ENCODE measurements at regions not wholly inside any gene's neighbourhood (a gene's known extent, or its start where the extent isn't known, plus 50 kb on each side); places are given as distances from the start of the nearest gene placed in this dataset.

DNA sequence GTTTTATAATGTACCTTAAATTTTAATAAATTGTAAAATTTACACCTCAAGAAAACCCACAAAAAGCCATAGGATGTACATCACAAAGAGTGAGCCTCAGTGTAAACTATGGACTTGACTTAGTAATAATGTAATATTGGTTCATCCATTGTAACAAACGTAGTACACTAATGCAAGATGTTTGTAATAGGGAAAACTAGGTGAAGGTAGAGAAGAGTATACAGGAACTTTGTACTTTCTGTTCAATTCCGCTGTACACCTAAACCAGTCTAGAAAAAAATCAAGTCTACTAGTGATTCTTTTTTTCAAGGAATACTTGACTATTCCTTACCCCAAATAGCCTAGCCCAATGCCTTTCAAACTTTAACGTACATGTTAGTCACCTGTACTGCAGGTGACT, 222.3 kb upstream of the FGGY start:
- no peak for TF ChIP-seq POLR2AphosphoS5 (IDR thresholded peaks at IDR 0.05; ENCODE audit: low read depth, low read length)
- TF ChIP-seq, protein P1, sequence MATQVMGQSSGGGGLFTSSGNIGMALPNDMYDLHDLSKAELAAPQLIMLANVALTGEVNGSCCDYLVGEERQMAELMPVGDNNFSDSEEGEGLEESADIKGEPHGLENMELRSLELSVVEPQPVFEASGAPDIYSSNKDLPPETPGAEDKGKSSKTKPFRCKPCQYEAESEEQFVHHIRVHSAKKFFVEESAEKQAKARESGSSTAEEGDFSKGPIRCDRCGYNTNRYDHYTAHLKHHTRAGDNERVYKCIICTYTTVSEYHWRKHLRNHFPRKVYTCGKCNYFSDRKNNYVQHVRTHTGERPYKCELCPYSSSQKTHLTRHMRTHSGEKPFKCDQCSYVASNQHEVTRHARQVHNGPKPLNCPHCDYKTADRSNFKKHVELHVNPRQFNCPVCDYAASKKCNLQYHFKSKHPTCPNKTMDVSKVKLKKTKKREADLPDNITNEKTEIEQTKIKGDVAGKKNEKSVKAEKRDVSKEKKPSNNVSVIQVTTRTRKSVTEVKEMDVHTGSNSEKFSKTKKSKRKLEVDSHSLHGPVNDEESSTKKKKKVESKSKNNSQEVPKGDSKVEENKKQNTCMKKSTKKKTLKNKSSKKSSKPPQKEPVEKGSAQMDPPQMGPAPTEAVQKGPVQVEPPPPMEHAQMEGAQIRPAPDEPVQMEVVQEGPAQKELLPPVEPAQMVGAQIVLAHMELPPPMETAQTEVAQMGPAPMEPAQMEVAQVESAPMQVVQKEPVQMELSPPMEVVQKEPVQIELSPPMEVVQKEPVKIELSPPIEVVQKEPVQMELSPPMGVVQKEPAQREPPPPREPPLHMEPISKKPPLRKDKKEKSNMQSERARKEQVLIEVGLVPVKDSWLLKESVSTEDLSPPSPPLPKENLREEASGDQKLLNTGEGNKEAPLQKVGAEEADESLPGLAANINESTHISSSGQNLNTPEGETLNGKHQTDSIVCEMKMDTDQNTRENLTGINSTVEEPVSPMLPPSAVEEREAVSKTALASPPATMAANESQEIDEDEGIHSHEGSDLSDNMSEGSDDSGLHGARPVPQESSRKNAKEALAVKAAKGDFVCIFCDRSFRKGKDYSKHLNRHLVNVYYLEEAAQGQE (IDR thresholded peaks at IDR 0.05; ENCODE audit: insufficient read depth in 1 of 2, low read depth in 2 of 2, low read length in 2 of 2): no peak

Measured in PFSK-1 (cell line).